ENCODE measurements at regions not wholly inside any gene's neighbourhood (a gene's known extent, or its start where the extent isn't known, plus 50 kb on each side); places are given as distances from the start of the nearest gene placed in this dataset.

DNA sequence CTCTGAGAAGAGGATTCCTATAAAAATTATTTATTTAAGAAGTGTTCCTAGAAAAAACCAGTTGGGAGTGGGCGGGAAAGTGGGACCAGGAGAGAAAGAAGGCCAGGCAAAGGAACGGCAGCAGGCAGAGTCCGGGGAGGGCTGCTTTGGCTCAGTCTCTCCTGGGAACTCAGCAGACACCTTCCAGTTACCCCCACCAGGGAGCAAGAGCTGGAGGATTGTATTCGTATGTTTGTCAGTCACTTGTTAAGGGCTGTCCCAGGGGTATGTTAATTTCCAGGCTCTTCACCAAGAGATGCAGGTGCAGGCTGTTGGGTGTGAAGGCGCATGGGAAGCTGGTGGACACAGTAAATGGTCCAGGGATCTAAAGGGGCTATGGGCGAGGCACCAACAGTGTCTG lies 53.0 kb upstream of the CHD6 start:
- dilution Hi-C loops (cut with HindIII; ENCODE audit: low sequenced_read_pairs, unreplicated experiment) (no loop called here), in situ Hi-C loops (cut with MboI; ENCODE audit: low sequenced_read_pairs) (no loop called here), intact Hi-C loops (cut with micrococcal nuclease) (no loop called here)
- H3K36me3 ChIP-seq (ENCODE audit: control insufficient read depth, insufficient read depth, low read length), result no peaks in the 10 kb centered on the region
- CTCF ChIA-PET, result no interaction called here
- H3K4me1 ChIP-seq (ENCODE audit: control insufficient read depth, insufficient read depth, low read length), result no peaks in the 10 kb centered on the region
- H3K27me3 ChIP-seq (ENCODE audit: control insufficient read depth, insufficient read depth, low read length), result peaks cover 11% of the 10 kb centered on the region
- no peak overlapping the region for H3K9ac ChIP-seq (ENCODE audit: low read depth, low read length)
- no peak for TF ChIP-seq POLR2A (IDR thresholded peaks at IDR 0.05; ENCODE audit: low read depth, low read length)
- no peak for TF ChIP-seq RAD21 (IDR thresholded peaks at IDR 0.05; ENCODE audit: low read length)
- TF ChIP-seq, protein P1, sequence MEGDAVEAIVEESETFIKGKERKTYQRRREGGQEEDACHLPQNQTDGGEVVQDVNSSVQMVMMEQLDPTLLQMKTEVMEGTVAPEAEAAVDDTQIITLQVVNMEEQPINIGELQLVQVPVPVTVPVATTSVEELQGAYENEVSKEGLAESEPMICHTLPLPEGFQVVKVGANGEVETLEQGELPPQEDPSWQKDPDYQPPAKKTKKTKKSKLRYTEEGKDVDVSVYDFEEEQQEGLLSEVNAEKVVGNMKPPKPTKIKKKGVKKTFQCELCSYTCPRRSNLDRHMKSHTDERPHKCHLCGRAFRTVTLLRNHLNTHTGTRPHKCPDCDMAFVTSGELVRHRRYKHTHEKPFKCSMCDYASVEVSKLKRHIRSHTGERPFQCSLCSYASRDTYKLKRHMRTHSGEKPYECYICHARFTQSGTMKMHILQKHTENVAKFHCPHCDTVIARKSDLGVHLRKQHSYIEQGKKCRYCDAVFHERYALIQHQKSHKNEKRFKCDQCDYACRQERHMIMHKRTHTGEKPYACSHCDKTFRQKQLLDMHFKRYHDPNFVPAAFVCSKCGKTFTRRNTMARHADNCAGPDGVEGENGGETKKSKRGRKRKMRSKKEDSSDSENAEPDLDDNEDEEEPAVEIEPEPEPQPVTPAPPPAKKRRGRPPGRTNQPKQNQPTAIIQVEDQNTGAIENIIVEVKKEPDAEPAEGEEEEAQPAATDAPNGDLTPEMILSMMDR (conservative IDR thresholded peaks at IDR 0.05; ENCODE audit: low read depth, low read length), result no peak
- TF ChIP-seq SMC3 (IDR thresholded peaks at IDR 0.05; ENCODE audit: low read depth, low read length), result no peak
- no peak for TF ChIP-seq ELK1 (IDR thresholded peaks at IDR 0.05; ENCODE audit: borderline replicate concordance, low read depth, low read length)
- no peak for TF ChIP-seq NFE2L2 (IDR thresholded peaks at IDR 0.05; ENCODE audit: low read depth, low read length)
- TF ChIP-seq MXI1 (IDR thresholded peaks at IDR 0.05; ENCODE audit: borderline replicate concordance, low read depth, low read length), result no peak
- no peak for TF ChIP-seq FOS (IDR thresholded peaks at IDR 0.05; ENCODE audit: low read depth, low read length)
- TF ChIP-seq MAZ (IDR thresholded peaks at IDR 0.05; ENCODE audit: borderline replicate concordance, low read depth, low read length), result no peak
- TF ChIP-seq BHLHE40 (IDR thresholded peaks at IDR 0.05; ENCODE audit: low read depth, low read length), result no peak
- no peak for TF ChIP-seq RFX5 (IDR thresholded peaks at IDR 0.05; ENCODE audit: low read depth, low read length)
- no peak for TF ChIP-seq CEBPB (IDR thresholded peaks at IDR 0.05; ENCODE audit: low read depth, low read length)
- no peak for TF ChIP-seq RCOR1 (IDR thresholded peaks at IDR 0.05; ENCODE audit: insufficient replicate concordance, low read length)
- no peak for TF ChIP-seq CHD1 (IDR thresholded peaks at IDR 0.05; ENCODE audit: low read depth, low read length)
- TF ChIP-seq MAFK (IDR thresholded peaks at IDR 0.05; ENCODE audit: low read depth, low read length), result no peak
- TF ChIP-seq USF2 (IDR thresholded peaks at IDR 0.05; ENCODE audit: low read depth, low read length), result no peak
- no peak for DNase-seq
- H3K9me1 ChIP-seq (ENCODE audit: insufficient read depth, low read length), result no peaks in the 10 kb centered on the region
- no peaks in the 10 kb centered on the region for H3K79me1 ChIP-seq (ENCODE audit: low read depth in 1 of 2, low read length in 2 of 2)
- H2BK5ac ChIP-seq (ENCODE audit: low read depth, low read length, poor library complexity, severe bottlenecking), result no peak overlapping the region
- H4K8ac ChIP-seq (ENCODE audit: low read depth in 2 of 2, low read length in 2 of 2), result no peak overlapping the region
- no peak overlapping the region for H2AK5ac ChIP-seq (ENCODE audit: low read depth, low read length)
- no peaks in the 10 kb centered on the region for H4K20me1 ChIP-seq (ENCODE audit: insufficient read depth, low read length)
- no TSS peak for BruUV-seq (replicated peaks)
- POLR2A ChIA-PET (ENCODE audit: unreplicated experiment), result no interaction called here
- H2BK20ac ChIP-seq (ENCODE audit: low read depth, low read length), result no peak overlapping the region
- H4K91ac ChIP-seq (ENCODE audit: insufficient read depth, low read depth, low read length), result no peak overlapping the region
- no peak overlapping the region for H3K4ac ChIP-seq (ENCODE audit: low read depth, low read length)
- H2BK15ac ChIP-seq (ENCODE audit: low read depth, low read length), result no peak overlapping the region
- H4K5ac ChIP-seq (ENCODE audit: low read depth, low read length), result no peak overlapping the region
- no peak overlapping the region for H3K14ac ChIP-seq (replicated peaks; ENCODE audit: low read depth, low read length)
- no CpG with 5 or more reads among the region's 6 CpGs for WGBS, 2 experiments (ENCODE audit: extremely low coverage in 2 of 2, insufficient read length in 1 of 2)
- H3K4me2 ChIP-seq (ENCODE audit: low read depth, low read length), result no peak overlapping the region
- H3K18ac ChIP-seq (ENCODE audit: low read depth, low read length), result no peak overlapping the region
- no peaks in the 10 kb centered on the region for H3K9me3 ChIP-seq (ENCODE audit: control insufficient read depth, insufficient read depth, low read length)
- H3K27ac ChIP-seq (ENCODE audit: insufficient read depth, low read length), result no peak overlapping the region
- no peak overlapping the region for H2AFZ ChIP-seq (replicated peaks; ENCODE audit: low read length, poor library complexity)
- H3K23ac ChIP-seq (ENCODE audit: low read depth, low read length), result no peak overlapping the region
- H2AK9ac ChIP-seq (replicated peaks; ENCODE audit: low read depth, low read length, poor library complexity), result peak overlapping the region; percentile 9
- ATAC-seq (ENCODE audit: low read depth), result no peak
- no peak overlapping the region for H3K4me3 ChIP-seq (ENCODE audit: insufficient read depth, low read depth, low read length)
- H3K56ac ChIP-seq (ENCODE audit: extremely low read depth, insufficient read depth, low read length), result no peak overlapping the region
- H2BK120ac ChIP-seq (ENCODE audit: low read depth, low read length), result no peak overlapping the region
